ENCODE measurements at regions not wholly inside any gene's neighbourhood (a gene's known extent, or its start where the extent isn't known, plus 50 kb on each side); places are given as distances from the start of the nearest gene placed in this dataset.

DNA sequence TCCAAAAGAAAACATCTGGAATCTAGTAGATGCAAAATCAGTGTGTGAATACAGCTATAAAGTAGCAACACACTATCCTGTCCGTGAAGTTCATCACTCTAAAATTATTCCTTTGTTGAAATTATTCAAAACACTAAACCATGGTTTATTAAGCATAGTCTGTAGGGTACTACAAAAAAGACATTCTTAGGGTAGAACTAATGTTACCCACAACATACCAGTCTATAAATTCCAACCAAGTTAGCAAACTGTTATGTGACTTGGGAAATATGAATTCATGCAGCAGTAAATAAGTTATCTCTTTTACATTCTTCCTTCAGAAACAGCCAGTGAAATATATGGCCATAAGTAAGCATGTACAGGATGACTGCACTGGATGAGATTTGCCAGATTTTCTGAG, 580.3 kb upstream of the ADGRB3 start:
- no peaks in the 10 kb centered on the region for H3K36me3 ChIP-seq (ENCODE audit: control insufficient read depth in 2 of 2, insufficient read depth in 1 of 2, low read length in 2 of 2)
- ChIA-PET CTCF (no interaction called here), POLR2A (no interaction called here)
- H3K9me3 ChIP-seq (ENCODE audit: control insufficient read depth, insufficient read depth, low read depth, low read length) = no peaks in the 10 kb centered on the region
- no peak overlapping the region for H3K27ac ChIP-seq (ENCODE audit: extremely low read depth, low read depth, low read length)
- no peak overlapping the region for H3K4me3 ChIP-seq (ENCODE audit: low read depth, low read length)
- TF ChIP-seq ZXDB (tag by site-specific recombination; IDR thresholded peaks at IDR 0.05) (no peak), ZNF677 (tag by site-specific recombination; IDR thresholded peaks at IDR 0.05) (no peak), ZNF366 (tag by site-specific recombination; conservative IDR thresholded peaks at IDR 0.05) (no peak), ZNF114 (tag by site-specific recombination; IDR thresholded peaks at IDR 0.05) (no peak)
- no peaks in the 10 kb centered on the region for H3K4me1 ChIP-seq (ENCODE audit: control insufficient read depth, insufficient read depth, low read length)

DNA sequence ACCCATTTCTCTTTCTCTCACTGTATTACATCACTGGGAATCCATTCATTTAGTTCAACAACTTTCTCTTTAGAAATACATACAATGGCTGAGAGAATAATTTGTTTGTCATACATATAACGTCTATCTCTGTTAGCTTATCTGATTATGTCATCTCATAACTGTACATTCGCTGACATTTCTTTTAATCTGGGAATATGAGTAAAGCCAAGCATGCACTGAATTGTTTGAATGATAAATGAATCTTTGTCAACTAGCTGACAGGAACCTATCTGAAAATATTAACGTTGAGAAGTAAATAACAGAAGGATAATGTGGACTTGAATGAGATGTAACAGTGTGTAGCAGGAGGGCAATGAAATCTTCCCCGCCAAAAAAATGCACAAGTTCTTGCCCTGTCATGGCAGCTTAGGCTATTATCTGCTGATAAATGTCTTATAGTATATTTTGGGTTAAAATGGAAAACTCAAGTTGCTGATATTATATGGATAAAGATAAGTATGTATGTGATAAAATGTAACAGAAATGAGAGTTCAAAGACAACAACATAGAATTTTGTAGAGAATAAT, 581.2 kb upstream of the ADGRB3 start:
- TF ChIP-seq KLF8 (tag by site-specific recombination; IDR thresholded peaks at IDR 0.05) (no peak), SCRT2 (tag by site-specific recombination; IDR thresholded peaks at IDR 0.05) (no peak), ZNF19 (tag by site-specific recombination; IDR thresholded peaks at IDR 0.05; ENCODE audit: low read depth) (no peak), HOXA7 (CRISPR knock-in tag; IDR thresholded peaks at IDR 0.05; ENCODE audit: borderline replicate concordance) (no peak), SETDB1 (IDR thresholded peaks at IDR 0.05; ENCODE audit: insufficient read length, low read length) (no peak), ZNF138 (tag by site-specific recombination; IDR thresholded peaks at IDR 0.05; ENCODE audit: borderline replicate concordance) (no peak), ZNF423 (tag by site-specific recombination; IDR thresholded peaks at IDR 0.05) (no peak), WT1 (tag by site-specific recombination; IDR thresholded peaks at IDR 0.05) (no peak), KLF7 (tag by site-specific recombination; IDR thresholded peaks at IDR 0.05; ENCODE audit: borderline replicate concordance) (no peak), ZNF514 (tag by site-specific recombination; IDR thresholded peaks at IDR 0.05) (no peak), ZNF302 (tag by site-specific recombination; IDR thresholded peaks at IDR 0.05; ENCODE audit: low read depth) (no peak), SCRT1 (tag by site-specific recombination; IDR thresholded peaks at IDR 0.05; ENCODE audit: borderline replicate concordance) (no peak), GFI1B (tag by site-specific recombination; IDR thresholded peaks at IDR 0.05) (no peak), ZNF791 (tag by site-specific recombination; IDR thresholded peaks at IDR 0.05) (no peak), ZNF211 (tag by site-specific recombination; IDR thresholded peaks at IDR 0.05; ENCODE audit: low read depth) (no peak)
- TF ChIP-seq, protein P1, sequence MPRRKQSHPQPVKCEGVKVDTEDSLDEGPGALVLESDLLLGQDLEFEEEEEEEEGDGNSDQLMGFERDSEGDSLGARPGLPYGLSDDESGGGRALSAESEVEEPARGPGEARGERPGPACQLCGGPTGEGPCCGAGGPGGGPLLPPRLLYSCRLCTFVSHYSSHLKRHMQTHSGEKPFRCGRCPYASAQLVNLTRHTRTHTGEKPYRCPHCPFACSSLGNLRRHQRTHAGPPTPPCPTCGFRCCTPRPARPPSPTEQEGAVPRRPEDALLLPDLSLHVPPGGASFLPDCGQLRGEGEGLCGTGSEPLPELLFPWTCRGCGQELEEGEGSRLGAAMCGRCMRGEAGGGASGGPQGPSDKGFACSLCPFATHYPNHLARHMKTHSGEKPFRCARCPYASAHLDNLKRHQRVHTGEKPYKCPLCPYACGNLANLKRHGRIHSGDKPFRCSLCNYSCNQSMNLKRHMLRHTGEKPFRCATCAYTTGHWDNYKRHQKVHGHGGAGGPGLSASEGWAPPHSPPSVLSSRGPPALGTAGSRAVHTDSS (tag by site-specific recombination; IDR thresholded peaks at IDR 0.05) = no peak
- TF ChIP-seq, protein P2, sequence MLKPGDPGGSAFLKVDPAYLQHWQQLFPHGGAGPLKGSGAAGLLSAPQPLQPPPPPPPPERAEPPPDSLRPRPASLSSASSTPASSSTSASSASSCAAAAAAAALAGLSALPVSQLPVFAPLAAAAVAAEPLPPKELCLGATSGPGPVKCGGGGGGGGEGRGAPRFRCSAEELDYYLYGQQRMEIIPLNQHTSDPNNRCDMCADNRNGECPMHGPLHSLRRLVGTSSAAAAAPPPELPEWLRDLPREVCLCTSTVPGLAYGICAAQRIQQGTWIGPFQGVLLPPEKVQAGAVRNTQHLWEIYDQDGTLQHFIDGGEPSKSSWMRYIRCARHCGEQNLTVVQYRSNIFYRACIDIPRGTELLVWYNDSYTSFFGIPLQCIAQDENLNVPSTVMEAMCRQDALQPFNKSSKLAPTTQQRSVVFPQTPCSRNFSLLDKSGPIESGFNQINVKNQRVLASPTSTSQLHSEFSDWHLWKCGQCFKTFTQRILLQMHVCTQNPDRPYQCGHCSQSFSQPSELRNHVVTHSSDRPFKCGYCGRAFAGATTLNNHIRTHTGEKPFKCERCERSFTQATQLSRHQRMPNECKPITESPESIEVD (tag by site-specific recombination; IDR thresholded peaks at IDR 0.05) = no peak
- TF ChIP-seq, protein P3, sequence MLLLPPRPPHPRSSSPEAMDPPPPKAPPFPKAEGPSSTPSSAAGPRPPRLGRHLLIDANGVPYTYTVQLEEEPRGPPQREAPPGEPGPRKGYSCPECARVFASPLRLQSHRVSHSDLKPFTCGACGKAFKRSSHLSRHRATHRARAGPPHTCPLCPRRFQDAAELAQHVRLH (tag by site-specific recombination; IDR thresholded peaks at IDR 0.05) = no peak
- TF ChIP-seq, protein P4, sequence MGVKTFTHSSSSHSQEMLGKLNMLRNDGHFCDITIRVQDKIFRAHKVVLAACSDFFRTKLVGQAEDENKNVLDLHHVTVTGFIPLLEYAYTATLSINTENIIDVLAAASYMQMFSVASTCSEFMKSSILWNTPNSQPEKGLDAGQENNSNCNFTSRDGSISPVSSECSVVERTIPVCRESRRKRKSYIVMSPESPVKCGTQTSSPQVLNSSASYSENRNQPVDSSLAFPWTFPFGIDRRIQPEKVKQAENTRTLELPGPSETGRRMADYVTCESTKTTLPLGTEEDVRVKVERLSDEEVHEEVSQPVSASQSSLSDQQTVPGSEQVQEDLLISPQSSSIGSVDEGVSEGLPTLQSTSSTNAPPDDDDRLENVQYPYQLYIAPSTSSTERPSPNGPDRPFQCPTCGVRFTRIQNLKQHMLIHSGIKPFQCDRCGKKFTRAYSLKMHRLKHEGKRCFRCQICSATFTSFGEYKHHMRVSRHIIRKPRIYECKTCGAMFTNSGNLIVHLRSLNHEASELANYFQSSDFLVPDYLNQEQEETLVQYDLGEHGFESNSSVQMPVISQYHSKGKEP (tag by site-specific recombination; IDR thresholded peaks at IDR 0.05) = no peak
- TF ChIP-seq, protein P5, sequence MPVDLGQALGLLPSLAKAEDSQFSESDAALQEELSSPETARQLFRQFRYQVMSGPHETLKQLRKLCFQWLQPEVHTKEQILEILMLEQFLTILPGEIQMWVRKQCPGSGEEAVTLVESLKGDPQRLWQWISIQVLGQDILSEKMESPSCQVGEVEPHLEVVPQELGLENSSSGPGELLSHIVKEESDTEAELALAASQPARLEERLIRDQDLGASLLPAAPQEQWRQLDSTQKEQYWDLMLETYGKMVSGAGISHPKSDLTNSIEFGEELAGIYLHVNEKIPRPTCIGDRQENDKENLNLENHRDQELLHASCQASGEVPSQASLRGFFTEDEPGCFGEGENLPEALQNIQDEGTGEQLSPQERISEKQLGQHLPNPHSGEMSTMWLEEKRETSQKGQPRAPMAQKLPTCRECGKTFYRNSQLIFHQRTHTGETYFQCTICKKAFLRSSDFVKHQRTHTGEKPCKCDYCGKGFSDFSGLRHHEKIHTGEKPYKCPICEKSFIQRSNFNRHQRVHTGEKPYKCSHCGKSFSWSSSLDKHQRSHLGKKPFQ (tag by site-specific recombination; IDR thresholded peaks at IDR 0.05) = no peak
- ChIA-PET CTCF (no interaction called here), POLR2A (no interaction called here)
- no peak overlapping the region for H3K27ac ChIP-seq (ENCODE audit: extremely low read depth, low read depth, low read length)
- H3K4me1 ChIP-seq (ENCODE audit: control insufficient read depth, insufficient read depth, low read length) = no peaks in the 10 kb centered on the region
- H3K4me3 ChIP-seq (ENCODE audit: low read depth, low read length) = no peak overlapping the region
- H3K9me3 ChIP-seq (ENCODE audit: control insufficient read depth, insufficient read depth, low read depth, low read length) = no peaks in the 10 kb centered on the region
- no peaks in the 10 kb centered on the region for H3K36me3 ChIP-seq (ENCODE audit: control insufficient read depth in 2 of 2, insufficient read depth in 1 of 2, low read length in 2 of 2)

Data from HEK293 (cell line).